B cell (primary cell): ENCODE measurements at regions not wholly inside any gene's neighbourhood (a gene's known extent, or its start where the extent isn't known, plus 50 kb on each side); places are given as distances from the start of the nearest gene placed in this dataset.

Source experiments
- ATAC-seq: fragments of 200-7000 bp; cut with Tn5 transposase; one replicate; pipeline ENCODE4 v1.10.0; 2021; ENCODE audit warnings: low read depth, mild to moderate bottlenecking, moderate number of reproducible peaks, moderate library complexity
- CTCF ChIA-PET: fragments of 350-600 bp; sonication (Branson Sonifier 250); formaldehyde crosslinking; loops from one replicate; lab custom pipeline; 2021; ENCODE audit warnings: antibody characterized with exemption, inconsistent platforms; lab: Charles Lee
- POLR2A ChIA-PET: fragments of 350-600 bp; sonication (Branson Sonifier 250); formaldehyde crosslinking; loops from one replicate; lab custom pipeline; 2021; ENCODE audit warnings: antibody characterized with exemption; lab: Charles Lee
- DNase-seq: peaks from one replicate; pipeline ENCODE4 v3.0.0; 2013
- H2AFZ ChIP-seq: 2 replicates; pipeline ENCODE4 v1.6.1; 2012; ENCODE audit warnings: mild to moderate bottlenecking, low read depth, low read length; ENCODE audit not compliant: insufficient read depth, poor library complexity, severe bottlenecking
- H3K27ac ChIP-seq, 2 donors: 1 replicate in 1 of 2; 2 replicates in 1 of 2; pipeline ENCODE4 v1.5.1; 2012 to 2013; ENCODE audit warnings: low read length in 2 of 2, mild to moderate bottlenecking in 2 of 2, moderate library complexity in 1 of 2
- H3K27me3 ChIP-seq, 4 experiments: fragments of 200-600 bp in 1 of 4; sonication (generic) in 1 of 4; replicated peaks in 1 of 4; 1 replicate in 2 of 4; 2 replicates in 2 of 4; pipeline versions ENCODE4 v1.6.1 to v1.7.0; 2013 to 2016; ENCODE audit warnings: low read length in 3 of 4, mild to moderate bottlenecking in 2 of 4, mixed read lengths in 1 of 4, moderate library complexity in 1 of 4; ENCODE audit not compliant: insufficient read depth in 4 of 4, control insufficient read depth in 3 of 4; ENCODE audit errors: control extremely low read depth in 1 of 4
- H3K36me3 ChIP-seq, 2 experiments: replicated peaks in 1 of 2; 1 replicate in 1 of 2; 2 replicates in 1 of 2; pipeline versions ENCODE4 v1.6.1 to v1.7.1; 2013; ENCODE audit warnings: low read length in 1 of 2; ENCODE audit not compliant: insufficient read depth in 2 of 2, control insufficient read depth in 1 of 2; ENCODE audit errors: control extremely low read depth in 1 of 2, extremely low read depth in 1 of 2
- H3K4me1 ChIP-seq, 2 donors: fragments of 200-600 bp in 1 of 2; sonication (generic) in 1 of 2; 1 replicate in 1 of 2; 2 replicates in 1 of 2; pipeline versions ENCODE4 v1.5.1 to v1.6.1; 2013 to 2017; ENCODE audit warnings: low read length in 2 of 2; ENCODE audit not compliant: control insufficient read depth in 2 of 2, insufficient read depth in 2 of 2
- H3K4me2 ChIP-seq: replicated peaks from 2 replicates; pipeline ENCODE3; 2012; ENCODE audit warnings: mild to moderate bottlenecking, low read depth, low read length; ENCODE audit not compliant: poor library complexity, severe bottlenecking
- H3K4me3 ChIP-seq, 5 experiments: fragments of 200-600 bp in 1 of 5; sonication (generic) in 1 of 5; 1 replicate in 3 of 5; 2 replicates in 2 of 5; pipeline versions ENCODE4 v1.5.1 to v1.7.0; 2011 to 2016; ENCODE audit warnings: low read length in 4 of 5, mild to moderate bottlenecking in 4 of 5, low read depth in 2 of 5, control low read depth in 1 of 5, moderate library complexity in 1 of 5; ENCODE audit not compliant: insufficient read depth in 1 of 5; ENCODE audit errors: control extremely low read depth in 1 of 5, extremely low read depth in 1 of 5
- H3K79me2 ChIP-seq: fragments of 200-600 bp; sonication (generic); one replicate; pipeline ENCODE4 v1.6.0; 2016; ENCODE audit warnings: low read length; ENCODE audit not compliant: control insufficient read depth, insufficient read depth
- H3K9ac ChIP-seq: fragments of 200-600 bp; sonication (generic); 2 replicates; pipeline ENCODE4 v1.6.1; 2017; ENCODE audit warnings: mild to moderate bottlenecking, low read length, moderate library complexity
- H3K9me3 ChIP-seq, 3 donors: one replicate each; pipeline versions ENCODE4 v1.6.1 to v1.7.1; 2013; ENCODE audit warnings: low read length in 2 of 3; ENCODE audit not compliant: control insufficient read depth in 2 of 3, insufficient read depth in 1 of 3; ENCODE audit errors: control extremely low read depth in 1 of 3
- H4K20me1 ChIP-seq: 2 replicates; pipeline ENCODE4 v1.6.0; 2012; ENCODE audit warnings: mild to moderate bottlenecking, low read length; ENCODE audit not compliant: insufficient read depth, control insufficient read depth, poor library complexity, severe bottlenecking
- H3K27ac Mint-ChIP-seq: one replicate; pipeline ENCODE4 v1.8.0; 2021; ENCODE audit warnings: mixed read lengths
- H3K27me3 Mint-ChIP-seq: one replicate; pipeline ENCODE4 v1.8.0; 2021; ENCODE audit warnings: mixed read lengths
- H3K4me1 Mint-ChIP-seq: one replicate; pipeline ENCODE4 v1.8.0; 2021; ENCODE audit warnings: mixed read lengths
- H3K4me3 Mint-ChIP-seq: one replicate; pipeline ENCODE4 v1.8.0; 2021; ENCODE audit warnings: mixed read lengths
- H3K9me3 Mint-ChIP-seq: one replicate; pipeline ENCODE4 v1.8.0; 2022; ENCODE audit warnings: mixed read lengths; ENCODE audit not compliant: insufficient read depth
- CTCF ChIP-seq: fragments of 200-600 bp; IDR thresholded peaks from one replicate; pipeline ENCODE4 v1.8.0; 2022; ENCODE audit warnings: antibody characterized with exemption, mild to moderate bottlenecking
- EZH2 ChIP-seq: IDR thresholded peaks from 2 replicates; pipeline ENCODE4 v1.6.1; 2012; ENCODE audit warnings: borderline replicate concordance, low read depth, mild to moderate bottlenecking, moderate library complexity, low read length; ENCODE audit not compliant: insufficient read depth, poor library complexity, severe bottlenecking
- WGBS: methylation state at CpG from one replicate; pipeline ENCODE4 v1.1.5; 2013; ENCODE audit warnings: missing lambda C conversion rate; ENCODE audit not compliant: insufficient coverage; 5-methylcytosine and 5-hydroxymethylcytosine counted together
- intact Hi-C: fragments of 100-400 bp; cut with micrococcal nuclease; formaldehyde crosslinking; loops from one replicate; pipeline ENCODE4 v1.10.0; 2022

GRCh38 chr1:232440325-232441035, 189.5 kb downstream of the SIPA1L2 start:
- Mint-ChIP-seq H3K4me3 (no peak overlapping the region), H3K27me3 (no peaks in the 10 kb centered on the region), H3K4me1 (no peaks in the 10 kb centered on the region), H3K27ac (no peak overlapping the region), H3K9me3 (no peaks in the 10 kb centered on the region)
- Histone ChIP-seq H3K4me3 (no peak overlapping the region), H3K27me3 (no peaks in the 10 kb centered on the region), H3K4me2 (no peak overlapping the region), H3K9me3 (no peaks in the 10 kb centered on the region), H3K79me2 (no peaks in the 10 kb centered on the region), H3K4me1 (no peaks in the 10 kb centered on the region), H3K36me3 (no peaks in the 10 kb centered on the region), H3K9ac (no peak overlapping the region), H3K27ac (no peak overlapping the region), H2AFZ (no peak overlapping the region), H4K20me1 (no peaks in the 10 kb centered on the region)
- ChIA-PET POLR2A (no interaction called here), CTCF (no interaction called here)
- no peak for ATAC-seq
- intact Hi-C loops, result no loop called here
- DNase-seq, result no peak
- WGBS, result 86% methylated on average over 7 of the region's 11 CpGs
- no peak for TF ChIP-seq EZH2
- TF ChIP-seq CTCF, result no peak

DNA sequence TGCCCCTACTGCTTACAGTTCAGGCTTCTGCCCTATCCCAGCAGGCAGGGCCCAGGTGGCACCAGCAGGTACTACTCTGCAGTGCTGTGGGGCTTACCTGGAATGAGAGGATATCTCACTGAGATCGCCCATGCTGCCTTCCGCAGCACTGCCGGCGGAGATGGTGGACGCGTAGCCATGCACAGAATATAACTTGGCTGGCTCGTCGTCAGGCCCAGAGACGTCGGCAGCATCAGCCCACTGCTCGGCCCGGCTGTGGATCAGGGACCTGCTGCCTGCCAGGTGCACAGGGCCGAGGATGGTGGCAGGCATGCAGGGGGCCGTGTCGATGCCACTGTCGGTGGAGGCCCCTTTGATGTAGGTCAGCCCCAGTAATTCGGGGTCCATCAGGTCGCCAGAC, 190.9 kb downstream of the SIPA1L2 start:
- H3K36me3 ChIP-seq, result no peaks in the 10 kb centered on the region
- Mint-ChIP-seq H3K4me3 (no peak overlapping the region), H3K9me3 (no peaks in the 10 kb centered on the region), H3K27ac (no peak overlapping the region), H3K4me1 (no peaks in the 10 kb centered on the region), H3K27me3 (no peaks in the 10 kb centered on the region)
- no peak overlapping the region for H3K4me2 ChIP-seq
- H3K27me3 ChIP-seq, result no peaks in the 10 kb centered on the region
- 98% methylated on average over 18 of the region's 18 CpGs for WGBS
- H3K9ac ChIP-seq, result no peak overlapping the region
- ATAC-seq (no peak), DNase-seq (no peak)
- CTCF ChIA-PET, result no interaction called here
- POLR2A ChIA-PET, result no interaction called here
- H4K20me1 ChIP-seq, result no peaks in the 10 kb centered on the region
- H3K9me3 ChIP-seq, result no peaks in the 10 kb centered on the region
- H3K4me3 ChIP-seq, result no peak overlapping the region
- H2AFZ ChIP-seq, result no peak overlapping the region
- H3K79me2 ChIP-seq, result no peaks in the 10 kb centered on the region
- intact Hi-C loops, result no loop called here
- no peaks in the 10 kb centered on the region for H3K4me1 ChIP-seq
- H3K27ac ChIP-seq, result no peak overlapping the region
- no peak for TF ChIP-seq CTCF
- TF ChIP-seq EZH2, result no peak
